Occipital lobe (tissue), 1 donor: ENCODE measurements at regions not wholly inside any gene's neighbourhood (a gene's known extent, or its start where the extent isn't known, plus 50 kb on each side); places are given as distances from the start of the nearest gene placed in this dataset.

ENCODE experiments used
- DNase-seq: peaks from one replicate; lab custom pipeline; 2025; lab: John Stamatoyannopoulos, UW

DNA sequence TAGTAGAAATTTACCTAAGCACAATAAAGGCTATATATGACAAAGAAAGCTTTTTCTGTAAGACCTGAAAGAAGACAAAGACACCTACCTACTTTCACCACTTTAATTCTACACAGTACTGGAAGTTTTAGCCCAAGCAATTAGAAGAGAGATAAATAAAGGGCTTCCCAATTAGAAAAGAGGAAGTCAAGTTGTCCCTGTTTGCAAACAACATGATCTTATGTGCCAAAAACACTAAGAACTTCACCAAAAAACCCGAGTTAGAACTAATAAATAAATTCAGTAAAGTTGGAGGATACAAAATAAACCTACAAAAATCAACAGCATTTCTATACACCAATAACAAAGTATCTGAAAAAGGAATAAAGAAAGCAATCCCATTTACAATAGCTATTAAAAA, 190.9 kb downstream of the NR2F2 start:
- no peak for DNase-seq

DNA sequence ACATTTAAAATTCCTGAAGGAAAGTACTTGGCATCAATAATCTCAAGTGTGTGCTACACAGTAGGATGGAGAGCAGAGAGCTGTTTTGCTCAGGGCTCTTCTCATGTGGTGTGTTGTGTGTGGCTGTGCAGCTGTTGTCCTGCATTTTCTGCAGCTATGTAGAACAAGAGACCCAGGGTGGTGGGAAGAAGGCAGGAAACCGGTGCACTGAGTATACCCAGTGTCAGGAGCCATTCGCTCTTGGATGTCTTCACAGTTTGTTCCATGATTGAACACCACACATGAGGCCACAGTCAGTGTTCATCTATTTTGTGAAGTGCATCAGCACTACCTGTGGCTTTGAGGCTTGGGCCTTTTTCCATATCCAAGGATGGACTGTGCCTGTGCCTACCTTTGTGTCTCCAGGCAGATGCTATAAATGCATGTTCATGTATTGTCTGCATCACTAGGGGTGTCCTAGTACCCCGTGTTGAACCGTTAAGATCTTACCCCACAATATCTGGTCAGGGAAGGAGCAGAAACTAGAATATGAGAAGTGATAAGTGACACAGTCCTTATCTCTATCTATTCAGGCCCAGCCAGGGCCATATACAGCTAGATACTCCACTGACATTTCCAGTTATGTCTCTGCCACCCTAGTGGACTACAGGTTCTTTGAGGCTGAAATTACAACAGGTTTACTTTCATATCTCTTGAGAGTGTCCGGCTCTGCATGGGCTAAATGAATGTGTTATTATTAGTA, 194.3 kb downstream of the NR2F2 start:
- DNase-seq: no peak

DNA sequence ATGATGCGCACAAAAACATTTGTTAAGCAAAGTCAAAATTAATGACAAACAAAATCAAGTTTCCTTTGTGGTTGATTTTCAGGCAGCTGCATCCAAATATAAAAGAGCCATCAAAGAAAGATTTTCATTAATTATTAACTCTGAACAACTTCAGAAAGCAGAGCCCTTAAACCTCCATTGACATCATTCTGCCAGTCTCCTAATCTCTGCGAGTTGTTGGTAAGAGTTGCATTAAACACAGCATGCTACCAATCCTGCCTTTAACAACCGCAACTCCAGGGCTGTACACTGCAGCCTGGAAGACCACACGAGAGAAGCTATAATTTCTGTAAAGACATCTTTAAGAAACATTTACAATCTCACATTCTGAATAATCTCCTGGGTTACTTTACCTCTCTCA, 204.6 kb downstream of the NR2F2 start:
- DNase-seq: no peak

DNA sequence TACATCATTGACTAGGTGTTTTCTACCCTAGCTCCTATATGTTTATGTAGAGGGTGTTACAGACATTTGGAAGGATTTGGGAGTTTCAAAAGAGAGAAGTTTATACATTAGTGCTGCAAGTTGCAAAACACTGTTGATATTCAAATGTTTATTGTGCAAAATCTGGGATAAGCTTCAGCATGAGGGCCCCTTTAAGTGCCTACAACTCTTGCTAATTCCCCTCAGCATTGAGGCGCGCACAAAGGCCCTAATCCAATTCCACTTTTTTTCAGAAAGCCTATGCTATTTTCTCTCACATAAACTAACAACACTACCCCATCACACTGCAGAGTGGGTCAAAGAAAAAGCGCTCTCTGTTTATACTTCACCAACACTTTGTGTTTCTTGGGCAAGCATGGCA, 208.0 kb downstream of the NR2F2 start:
- no peak for DNase-seq

DNA sequence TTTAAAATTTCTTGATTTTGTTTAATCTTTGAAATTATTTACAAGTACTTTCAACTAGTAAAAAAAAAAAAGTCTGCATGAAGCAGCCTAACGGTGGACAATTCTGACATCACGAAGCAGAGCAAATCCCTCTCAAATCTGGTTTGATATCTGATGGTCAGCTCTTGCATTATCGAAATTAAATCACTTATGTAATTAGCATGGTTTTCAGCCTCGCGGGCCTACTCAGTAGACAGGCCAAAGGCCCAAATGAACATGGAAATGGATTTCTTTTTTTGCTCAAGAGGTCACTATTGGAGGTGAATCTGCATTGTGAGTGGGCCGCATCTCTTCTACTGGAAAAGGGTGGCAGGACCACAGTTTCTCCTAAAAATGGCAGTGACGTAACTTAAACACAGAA, 209.8 kb downstream of the NR2F2 start:
- no peak for DNase-seq

DNA sequence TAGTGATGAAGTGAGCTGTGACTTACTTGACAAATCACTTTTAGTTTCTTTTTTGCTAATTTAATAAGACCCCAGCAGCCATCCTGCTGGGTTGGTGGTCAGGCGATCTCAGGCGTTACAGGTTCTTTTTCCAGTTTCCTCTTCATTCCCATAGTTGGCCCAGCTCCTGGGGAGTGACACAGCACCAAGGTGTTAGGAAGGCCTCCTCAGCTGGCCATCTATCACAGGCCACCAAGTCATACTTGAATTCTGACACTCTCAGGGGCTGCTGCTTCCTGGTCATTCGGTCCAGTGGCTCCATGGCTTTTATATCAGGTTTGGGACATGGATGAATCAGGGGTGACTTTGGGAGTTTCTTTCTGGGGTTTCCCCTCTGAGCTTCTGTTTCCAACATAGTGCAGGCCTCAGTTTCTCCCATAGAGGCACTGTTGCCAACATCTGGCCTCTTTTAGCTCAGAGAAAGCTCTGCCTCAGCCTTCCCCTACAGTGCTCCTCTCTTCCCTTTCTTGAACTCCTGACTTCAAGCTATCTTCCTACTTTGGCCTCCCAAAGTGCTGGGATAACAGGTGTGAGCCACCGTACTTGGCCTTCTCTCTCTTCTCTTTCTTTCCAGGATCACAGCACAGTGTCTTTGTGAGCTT, 211.8 kb downstream of the NR2F2 start:
- no peak for DNase-seq

DNA sequence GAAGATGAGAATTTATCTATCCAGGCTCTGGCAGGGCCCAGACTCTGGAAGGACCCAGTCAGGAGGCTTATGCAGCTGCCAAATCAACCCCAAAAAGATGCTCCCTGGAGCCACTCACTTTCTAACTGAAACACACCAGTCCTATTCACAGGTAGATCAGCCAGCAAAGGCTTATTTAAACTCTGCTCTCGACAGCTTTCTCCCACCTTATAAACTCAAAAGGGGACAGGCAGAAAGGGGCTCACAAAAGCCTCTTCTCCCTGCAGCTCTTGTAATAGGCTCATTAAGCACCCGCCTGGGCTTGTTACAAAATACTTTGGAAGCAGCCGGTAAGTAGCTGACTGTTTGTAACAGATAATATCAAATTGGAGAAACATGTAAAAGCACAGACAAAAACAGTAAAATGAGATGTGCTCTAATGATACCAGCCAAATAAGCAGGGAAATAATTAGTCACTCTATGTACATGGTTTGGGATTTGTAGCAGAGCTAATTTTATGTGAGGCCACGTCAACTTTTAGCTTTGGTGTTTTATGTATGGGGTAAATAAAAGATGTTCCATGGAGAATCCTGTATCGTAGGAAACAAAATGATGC, 213.8 kb downstream of the NR2F2 start:
- DNase-seq: no peak

DNA sequence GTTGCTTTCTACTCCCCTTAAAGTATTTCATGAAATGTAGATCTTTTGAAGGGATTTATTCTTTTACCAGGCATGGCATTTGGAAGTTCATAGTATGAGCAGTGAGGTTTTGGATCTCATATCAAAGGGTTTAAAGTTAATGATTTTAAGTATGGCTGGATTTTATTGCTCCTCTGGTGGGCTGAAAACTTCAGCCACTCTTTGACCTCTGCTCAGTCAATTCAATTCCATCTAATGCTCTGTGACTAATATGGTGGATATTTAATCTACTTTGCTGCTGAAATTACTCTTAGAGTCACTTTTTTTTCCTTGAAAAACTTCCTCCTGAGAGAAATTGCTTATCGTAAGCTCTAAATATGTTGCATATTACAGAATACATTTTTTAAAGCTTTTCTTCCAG, 218.6 kb downstream of the NR2F2 start:
- no peak for DNase-seq

DNA sequence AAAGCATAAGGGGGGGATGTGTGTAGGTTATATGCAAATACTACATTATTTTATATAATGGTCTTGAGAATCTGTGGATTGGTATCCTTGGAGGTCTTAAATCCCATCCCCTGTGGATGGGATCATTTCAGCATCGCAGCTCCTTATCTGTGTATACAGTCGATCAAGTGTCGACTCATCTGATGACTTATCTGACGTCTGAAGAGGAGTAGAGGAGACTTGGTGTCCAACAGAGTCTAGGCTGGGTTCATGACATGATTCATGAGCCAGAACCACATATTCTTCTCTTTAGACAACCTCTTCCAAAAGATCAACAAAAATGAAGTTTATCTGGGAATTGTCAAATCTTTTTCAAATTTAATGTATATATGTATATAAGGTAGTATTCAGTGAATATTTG, 220.7 kb downstream of the NR2F2 start:
- DNase-seq: no peak

DNA sequence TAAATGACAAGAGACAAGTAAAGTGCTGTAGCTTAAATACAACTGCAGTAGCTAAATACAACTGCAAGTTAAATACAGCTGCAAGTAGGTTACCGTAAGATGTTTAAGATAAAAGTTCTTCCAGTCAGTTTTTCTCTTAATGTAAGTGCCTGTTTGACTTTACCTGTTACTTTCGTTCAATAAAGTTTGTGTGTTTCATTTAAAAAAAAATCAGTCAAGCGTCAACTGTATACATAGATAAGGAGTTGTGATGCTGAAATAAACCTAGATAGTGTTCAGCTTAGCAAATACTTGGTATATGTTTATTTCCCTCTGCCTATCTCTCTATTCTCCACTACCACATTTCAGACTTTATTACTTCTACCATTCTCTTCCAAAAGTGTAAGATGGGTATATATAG, 221.2 kb downstream of the NR2F2 start:
- no peak for DNase-seq

DNA sequence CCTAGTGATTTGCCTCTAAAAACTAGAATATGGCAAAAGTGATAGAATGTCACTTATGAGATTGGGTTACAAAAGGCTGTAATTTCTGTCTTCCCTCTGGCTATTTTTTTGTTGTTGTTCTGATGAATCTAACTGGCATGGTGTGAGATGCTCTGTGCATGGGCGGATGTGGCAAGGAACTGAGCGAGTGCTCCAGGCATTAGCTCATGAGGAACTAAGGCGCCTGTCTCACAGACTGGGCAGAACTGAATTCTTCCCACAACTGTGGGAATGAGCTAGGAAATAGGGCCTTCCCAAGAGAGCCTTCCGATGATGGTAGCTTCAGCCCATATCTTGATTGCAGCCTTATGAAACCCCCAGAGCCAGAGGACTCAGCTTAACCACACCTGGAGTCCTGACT, 222.5 kb downstream of the NR2F2 start:
- no peak for DNase-seq

DNA sequence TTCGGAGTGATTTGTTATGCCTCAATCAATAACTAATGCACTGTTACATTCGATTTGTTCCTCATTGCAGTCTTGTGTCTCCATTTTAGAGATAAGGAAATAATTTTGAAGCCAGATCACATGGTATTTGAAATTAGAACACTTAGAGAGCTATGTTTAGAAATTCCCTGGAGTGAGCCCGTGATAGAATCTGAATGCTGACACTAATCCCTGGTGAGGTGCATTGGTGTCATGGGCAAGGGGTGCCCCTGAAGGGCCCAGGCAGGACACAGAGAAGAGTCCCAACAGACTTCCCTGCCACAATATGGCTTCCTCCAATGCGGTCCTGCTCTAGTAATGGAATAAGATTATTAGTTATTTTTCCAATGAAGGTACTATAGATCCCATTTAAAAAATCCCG, 223.0 kb downstream of the NR2F2 start:
- no peak for DNase-seq

DNA sequence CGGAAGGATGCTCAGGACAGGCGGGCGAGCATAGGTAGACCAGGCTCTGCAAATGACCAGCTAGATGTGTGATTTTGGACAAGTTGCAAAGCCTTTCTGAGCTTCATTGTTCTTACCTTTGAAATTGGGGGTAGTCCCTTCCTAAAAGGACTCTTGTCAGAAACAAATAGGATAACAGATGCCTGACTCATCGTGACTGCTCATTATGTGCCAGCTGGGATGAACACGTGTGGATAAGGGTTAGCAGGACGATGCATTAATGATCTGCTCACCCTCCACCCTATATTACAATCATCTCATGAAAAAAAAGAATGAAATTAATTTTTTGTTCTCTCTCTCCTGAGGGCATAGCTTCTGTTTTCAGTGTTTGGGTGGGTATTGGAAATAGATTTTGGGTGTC, 223.4 kb downstream of the NR2F2 start:
- DNase-seq: no peak

DNA sequence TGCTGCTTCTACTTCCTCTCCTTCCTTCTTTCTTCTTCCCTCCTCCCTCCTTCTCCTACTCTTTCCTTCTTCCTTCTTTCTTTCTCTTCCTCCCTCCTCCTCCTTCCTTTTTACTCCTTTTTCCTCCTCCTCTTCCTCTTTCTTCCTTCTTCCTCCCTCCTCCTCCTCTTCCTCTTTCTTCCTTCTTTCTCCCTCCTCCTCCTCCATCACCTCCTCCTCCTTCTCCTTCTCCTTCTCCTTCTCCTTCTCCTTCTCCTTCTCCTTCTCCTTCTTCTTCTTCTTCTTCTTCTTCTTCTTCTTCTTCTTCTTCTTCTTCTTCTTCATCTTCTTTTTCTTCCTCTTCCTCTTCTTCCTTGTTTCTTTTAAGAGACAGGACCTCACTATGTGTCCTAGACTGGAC, 224.0 kb downstream of the NR2F2 start:
- DNase-seq: no peak

DNA sequence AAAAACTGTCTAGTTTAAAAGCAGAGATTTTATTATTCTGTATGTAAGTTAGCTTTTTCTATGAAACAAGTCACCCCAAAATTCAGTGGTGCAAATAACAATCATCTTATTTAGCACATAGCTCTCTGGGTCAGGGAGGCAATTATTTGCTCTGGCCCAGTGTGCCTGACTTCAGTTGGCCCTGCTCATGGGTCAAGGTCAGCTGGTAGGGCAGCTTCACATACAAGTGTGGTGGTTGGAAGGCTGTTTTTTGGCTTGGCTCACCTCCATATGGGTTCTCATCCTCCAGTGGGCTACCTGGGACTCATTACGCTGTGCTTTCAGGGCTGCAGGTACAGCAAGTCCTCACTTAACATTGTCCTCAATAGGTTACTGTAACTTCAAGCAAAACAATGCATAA, 228.6 kb downstream of the NR2F2 start:
- DNase-seq: no peak

DNA sequence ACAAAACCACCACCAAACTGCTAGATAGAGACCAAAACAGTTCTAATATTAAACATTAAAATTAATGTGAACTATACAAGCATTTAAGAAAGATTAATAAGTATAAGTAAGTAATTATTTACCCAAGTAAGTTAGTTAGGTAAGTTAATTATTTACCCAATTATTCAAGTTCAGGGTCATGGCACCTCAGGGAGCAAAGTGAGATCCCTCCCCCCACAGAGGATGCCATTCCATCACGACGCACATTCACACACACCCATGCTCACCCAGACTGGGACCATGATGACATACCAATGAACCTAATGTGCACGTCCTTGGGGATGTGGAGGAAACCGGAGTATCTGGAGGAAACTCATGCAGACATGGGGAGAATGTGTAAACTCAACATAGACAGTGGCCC, 229.1 kb downstream of the NR2F2 start:
- no peak for DNase-seq

DNA sequence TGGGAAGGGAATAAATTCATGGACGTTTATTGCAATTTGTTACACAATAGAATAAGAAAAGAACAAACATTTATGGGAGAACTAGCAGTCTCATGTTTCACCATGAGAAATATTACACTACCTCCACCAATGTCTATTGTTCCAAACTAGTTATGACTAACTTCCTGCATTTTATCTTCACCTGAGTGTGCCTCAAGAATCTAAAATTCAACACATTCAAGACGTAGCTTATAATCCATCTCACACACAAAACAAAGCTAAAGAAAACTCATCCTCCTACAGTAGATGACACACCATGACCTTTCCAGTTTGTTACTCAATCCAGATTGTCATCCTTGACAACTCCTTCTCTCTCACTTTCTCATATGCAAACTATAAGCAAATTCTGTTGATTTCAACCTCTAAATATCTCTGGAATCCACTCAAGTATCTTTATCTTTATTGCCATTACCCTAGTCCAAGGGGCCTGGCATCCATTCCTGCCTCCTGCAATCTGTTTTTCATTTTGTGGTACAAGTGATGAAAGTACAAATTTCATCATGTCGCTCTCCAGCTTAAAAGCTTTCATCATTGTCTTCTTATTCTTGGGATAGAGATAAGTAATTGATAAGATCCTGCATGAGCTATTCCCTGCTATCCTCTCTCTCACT, 229.9 kb downstream of the NR2F2 start:
- no peak for DNase-seq

DNA sequence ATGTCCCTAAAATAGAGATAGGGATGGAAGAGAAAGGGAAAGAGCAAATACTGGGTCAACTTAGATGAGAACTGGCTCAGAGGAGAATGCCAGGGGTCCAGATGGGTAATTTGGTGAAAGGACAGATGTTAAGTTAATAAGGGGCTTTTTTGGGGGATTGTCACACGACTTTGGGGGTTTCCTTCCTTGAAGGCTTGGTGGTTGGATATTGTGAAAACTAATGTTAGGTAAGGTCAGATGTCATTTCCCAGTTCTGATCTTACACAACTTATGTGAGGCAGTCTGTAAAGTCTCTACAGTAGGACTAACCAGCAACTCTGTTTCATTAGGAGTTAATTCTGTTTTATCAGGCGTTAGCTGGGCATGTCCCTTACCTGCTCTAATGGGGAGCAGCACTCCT, 231.1 kb downstream of the NR2F2 start:
- no peak for DNase-seq

DNA sequence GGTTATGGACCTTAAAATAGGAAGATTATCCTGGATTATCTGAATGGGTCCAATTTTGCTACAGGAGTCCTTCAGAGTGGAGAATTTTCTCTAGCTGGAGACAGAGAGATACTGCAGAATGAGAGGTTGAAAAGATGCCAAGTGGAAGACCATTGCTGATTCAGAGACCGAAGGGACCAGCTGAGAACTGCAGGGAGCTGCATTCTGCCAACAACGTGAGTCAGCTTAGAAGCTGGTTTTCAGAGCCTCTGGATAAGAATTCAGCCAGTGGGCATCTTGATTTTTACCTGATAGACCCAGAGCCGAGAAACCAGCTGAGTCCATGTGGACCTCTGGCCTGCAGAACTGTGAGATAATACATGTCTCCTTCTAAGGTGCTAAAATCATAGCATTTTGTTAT, 234.0 kb downstream of the NR2F2 start:
- DNase-seq: no peak

DNA sequence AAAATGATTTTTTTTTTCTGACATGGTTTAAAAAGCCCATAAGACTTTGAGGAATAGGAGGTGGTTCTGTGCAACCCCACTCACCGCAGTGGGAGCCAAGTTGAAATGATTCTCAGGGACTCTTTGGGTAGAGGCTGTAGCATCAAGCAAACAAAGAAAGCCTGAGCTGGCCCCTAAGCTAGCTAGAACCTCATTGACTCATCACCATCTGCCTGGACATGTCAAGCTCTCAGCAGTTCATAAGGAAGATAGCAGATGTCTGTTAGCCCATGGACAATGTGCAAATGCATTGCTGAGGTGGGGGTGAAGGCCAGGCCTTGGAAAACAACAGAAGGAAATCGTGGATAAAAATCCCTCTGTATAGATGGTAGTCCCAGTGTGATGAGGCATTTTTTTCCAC, 234.8 kb downstream of the NR2F2 start:
- DNase-seq: no peak

DNA sequence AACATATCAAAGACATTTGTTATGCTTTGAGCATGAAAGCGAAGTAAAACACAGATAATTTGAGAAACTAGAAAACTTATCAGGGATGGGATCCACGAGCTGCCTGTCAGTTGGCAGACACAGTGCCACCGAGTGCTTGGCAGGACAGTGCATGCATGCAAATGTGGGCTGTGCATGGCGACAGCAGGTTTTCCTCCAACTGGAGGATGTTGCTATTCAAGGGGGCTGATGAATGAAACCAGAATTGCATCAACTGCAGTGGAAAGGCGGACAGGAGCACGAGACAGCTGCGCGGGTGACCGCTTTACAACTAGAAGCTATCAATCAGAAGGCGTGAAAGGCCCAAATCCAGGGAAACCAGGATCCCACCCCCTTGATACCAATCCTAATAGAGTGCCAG, 244.3 kb downstream of the NR2F2 start:
- no peak for DNase-seq

DNA sequence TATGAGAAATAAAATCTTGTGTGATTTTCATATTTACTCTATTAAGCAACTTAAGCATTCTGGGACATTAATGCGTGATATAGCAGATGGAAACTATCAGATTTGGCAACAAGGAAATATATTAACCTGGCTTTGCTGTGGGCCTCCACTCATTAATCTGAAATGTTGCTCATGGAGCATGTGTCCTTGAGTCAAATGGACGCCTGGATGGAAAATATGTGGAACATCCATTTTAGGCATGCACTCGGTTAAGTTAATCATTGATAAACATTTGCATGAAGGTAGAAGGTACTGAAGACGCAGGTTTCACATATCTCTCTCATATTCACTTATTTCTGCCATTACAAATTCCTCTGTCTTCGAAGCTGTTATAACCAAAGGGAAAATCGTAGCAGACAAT, 246.1 kb downstream of the NR2F2 start:
- no peak for DNase-seq

DNA sequence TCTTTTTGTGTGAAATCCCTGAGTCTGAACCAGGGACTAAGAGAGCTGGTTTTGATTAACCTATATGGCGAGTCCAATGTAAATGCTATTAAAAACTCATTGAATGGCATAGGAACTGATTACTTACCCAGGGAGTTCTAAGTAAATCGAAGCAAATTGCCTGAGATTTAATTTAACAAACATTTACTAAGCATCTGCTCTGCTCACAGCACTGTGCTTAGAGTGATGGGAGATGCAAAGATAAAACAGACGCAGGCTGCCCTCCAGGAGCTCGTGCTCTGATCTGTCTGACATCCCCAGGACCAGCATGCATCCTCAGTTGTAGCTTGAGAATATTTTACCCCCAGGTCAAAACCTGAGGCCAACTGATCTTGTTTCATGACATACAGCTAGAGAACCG, 247.9 kb downstream of the NR2F2 start:
- no peak for DNase-seq
